GM21529 (cell line): ENCODE measurements at regions not wholly inside any gene's neighbourhood (a gene's known extent, or its start where the extent isn't known, plus 50 kb on each side); places are given as distances from the start of the nearest gene placed in this dataset.

Experiments used
- ATAC-seq: cut with Tn5 transposase; IDR thresholded peaks from one replicate; pipeline ENCODE4 v1.9.1; 2021; ENCODE audit not compliant: unreplicated experiment

GRCh38 chr6:33952016-33952415 is 148.2 kb upstream of the MLN start:
- no peak for ATAC-seq

GRCh38 chr6:33950891-33951889 is 147.4 kb upstream of the MLN start:
- ATAC-seq = no peak

GRCh38 chr6:33950472-33950881 is 146.7 kb upstream of the MLN start:
- no peak for ATAC-seq

- ATAC-seq = no peak
These were observed 146.2 kb upstream of the MLN start for GRCh38 chr6:33949877-33950435.

- no peak for ATAC-seq
These were observed 145.3 kb upstream of the MLN start for GRCh38 chr6:33949111-33949510.

- ATAC-seq = no peak
These were observed 144.3 kb upstream of the MLN start for GRCh38 chr6:33947916-33948594.

- no peak for ATAC-seq
These were observed 143.2 kb upstream of the MLN start for GRCh38 chr6:33947047-33947446.

GRCh38 chr6:33945931-33946330 is 142.1 kb upstream of the MLN start:
- ATAC-seq = no peak

GRCh38 chr6:33944686-33945411 is 141.0 kb upstream of the MLN start:
- no peak for ATAC-seq

- ATAC-seq = no peak
These were observed 133.1 kb upstream of the MLN start for GRCh38 chr6:33936886-33937285.

- no peak for ATAC-seq
These were observed 131.8 kb upstream of the MLN start for GRCh38 chr6:33935439-33936080.

- no peak for ATAC-seq
These were observed 131.0 kb upstream of the MLN start for GRCh38 chr6:33934731-33935270.

GRCh38 chr6:33933101-33933500 is 129.3 kb upstream of the MLN start:
- no peak for ATAC-seq

GRCh38 chr6:33931799-33932198 is 128.0 kb upstream of the MLN start:
- no peak for ATAC-seq

- ATAC-seq = no peak
These were observed 125.9 kb upstream of the MLN start for GRCh38 chr6:33929575-33930288.

- no peak for ATAC-seq
These were observed 123.8 kb upstream of the MLN start for GRCh38 chr6:33927616-33928015.

GRCh38 chr6:33927112-33927511 is 123.3 kb upstream of the MLN start:
- ATAC-seq = no peak

- ATAC-seq = no peak
These were observed 122.6 kb upstream of the MLN start for GRCh38 chr6:33926451-33926850.

GRCh38 chr6:33925936-33926335 is 122.1 kb upstream of the MLN start:
- no peak for ATAC-seq

- no peak for ATAC-seq
These were observed 121.4 kb upstream of the MLN start for GRCh38 chr6:33925210-33925609.
